ENCODE measurements at regions not wholly inside any gene's neighbourhood (a gene's known extent, or its start where the extent isn't known, plus 50 kb on each side); places are given as distances from the start of the nearest gene placed in this dataset.

DNA sequence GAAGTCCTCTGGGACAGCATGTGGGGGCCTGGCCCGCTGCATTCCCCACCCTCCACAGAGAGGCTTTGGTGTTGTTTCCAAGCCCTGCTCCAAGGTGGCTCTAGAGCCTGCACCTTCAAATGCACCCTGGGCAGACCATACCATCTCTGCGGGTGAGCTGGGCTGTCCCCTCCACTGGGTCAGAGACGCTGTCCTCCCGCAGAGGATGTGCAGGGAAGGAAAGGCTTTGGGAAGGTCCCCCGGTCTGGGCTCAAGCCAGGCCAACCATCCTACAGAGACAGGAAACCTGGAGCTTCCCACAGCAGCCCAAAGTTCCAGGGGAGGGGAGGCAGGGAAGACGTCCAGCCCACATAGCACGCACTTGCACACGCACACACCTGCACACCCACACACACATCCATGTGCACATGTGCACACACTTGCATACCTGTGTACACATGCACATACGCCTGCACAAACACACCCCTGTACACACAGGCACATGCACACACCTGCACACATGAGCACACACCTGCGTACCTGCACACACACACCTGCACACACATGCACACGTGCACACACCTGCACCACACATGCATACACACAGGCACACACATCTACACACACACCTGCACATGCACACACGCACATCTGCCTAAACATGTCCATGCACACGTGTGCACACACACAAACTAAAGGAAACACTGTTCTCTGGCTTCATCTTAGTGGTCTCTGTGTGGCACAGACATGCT is 155.4 kb downstream of the ERMARD start:
- TF ChIP-seq, protein P1, sequence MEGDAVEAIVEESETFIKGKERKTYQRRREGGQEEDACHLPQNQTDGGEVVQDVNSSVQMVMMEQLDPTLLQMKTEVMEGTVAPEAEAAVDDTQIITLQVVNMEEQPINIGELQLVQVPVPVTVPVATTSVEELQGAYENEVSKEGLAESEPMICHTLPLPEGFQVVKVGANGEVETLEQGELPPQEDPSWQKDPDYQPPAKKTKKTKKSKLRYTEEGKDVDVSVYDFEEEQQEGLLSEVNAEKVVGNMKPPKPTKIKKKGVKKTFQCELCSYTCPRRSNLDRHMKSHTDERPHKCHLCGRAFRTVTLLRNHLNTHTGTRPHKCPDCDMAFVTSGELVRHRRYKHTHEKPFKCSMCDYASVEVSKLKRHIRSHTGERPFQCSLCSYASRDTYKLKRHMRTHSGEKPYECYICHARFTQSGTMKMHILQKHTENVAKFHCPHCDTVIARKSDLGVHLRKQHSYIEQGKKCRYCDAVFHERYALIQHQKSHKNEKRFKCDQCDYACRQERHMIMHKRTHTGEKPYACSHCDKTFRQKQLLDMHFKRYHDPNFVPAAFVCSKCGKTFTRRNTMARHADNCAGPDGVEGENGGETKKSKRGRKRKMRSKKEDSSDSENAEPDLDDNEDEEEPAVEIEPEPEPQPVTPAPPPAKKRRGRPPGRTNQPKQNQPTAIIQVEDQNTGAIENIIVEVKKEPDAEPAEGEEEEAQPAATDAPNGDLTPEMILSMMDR (IDR thresholded peaks at IDR 0.05): no peak
- TF ChIP-seq POLR2A (IDR thresholded peaks at IDR 0.05): no peak
